Smooth muscle cell (in vitro differentiated cells): ENCODE measurements at regions not wholly inside any gene's neighbourhood (a gene's known extent, or its start where the extent isn't known, plus 50 kb on each side); places are given as distances from the start of the nearest gene placed in this dataset.

Experiments used
- DNase-seq: peaks from one replicate; lab custom pipeline; 2025; ENCODE audit not compliant: unreplicated experiment; lab: John Stamatoyannopoulos, UW
- H2AFZ ChIP-seq: fragments of 200-600 bp; sonication (generic); 2 replicates; pipeline ENCODE4 v1.6.0; 2016; ENCODE audit warnings: antibody characterized with exemption, low read depth, mild to moderate bottlenecking
- H3F3A ChIP-seq: fragments of 200-600 bp; sonication (generic); 2 replicates; pipeline ENCODE4 v1.6.0; 2017; ENCODE audit warnings: antibody characterized with exemption, low read depth
- H3K27ac ChIP-seq: fragments of 200-600 bp; sonication (generic); 2 replicates; pipeline ENCODE4 v1.5.1; 2016; ENCODE audit warnings: low read depth, mild to moderate bottlenecking
- H3K27me3 ChIP-seq: fragments of 200-600 bp; sonication (generic); 2 replicates; pipeline ENCODE4 v1.6.1; 2016; ENCODE audit warnings: low read depth, mild to moderate bottlenecking
- H3K36me3 ChIP-seq: fragments of 200-600 bp; sonication (generic); 2 replicates; pipeline ENCODE4 v1.5.1; 2016; ENCODE audit warnings: low read depth
- H3K4me1 ChIP-seq: fragments of 200-600 bp; sonication (generic); 2 replicates; pipeline ENCODE4 v1.5.1; 2016; ENCODE audit warnings: low read depth
- H3K4me2 ChIP-seq: fragments of 200-600 bp; sonication (generic); 2 replicates; pipeline ENCODE4 v1.6.0; 2016; ENCODE audit warnings: mild to moderate bottlenecking
- H3K4me3 ChIP-seq: fragments of 200-600 bp; sonication (generic); 2 replicates; pipeline ENCODE4 v1.5.1; 2016; ENCODE audit warnings: mild to moderate bottlenecking
- H3K79me2 ChIP-seq: fragments of 200-600 bp; sonication (generic); 2 replicates; pipeline ENCODE4 v1.6.0; 2016; ENCODE audit warnings: low read depth, mild to moderate bottlenecking
- H3K9ac ChIP-seq: fragments of 200-600 bp; sonication (generic); 2 replicates; pipeline ENCODE4 v1.6.0; 2016; ENCODE audit warnings: low read depth
- H3K9me3 ChIP-seq: fragments of 200-600 bp; sonication (generic); replicated peaks from 2 replicates; pipeline ENCODE4 v1.5.1; 2016; ENCODE audit warnings: low read depth
- H4K20me1 ChIP-seq: fragments of 200-600 bp; sonication (generic); 2 replicates; pipeline ENCODE4 v1.6.0; 2016; ENCODE audit warnings: low read depth
- CTCF ChIP-seq: fragments of 200-600 bp; sonication (generic); IDR thresholded peaks from 2 replicates; pipeline ENCODE4 v1.5.1; 2017; ENCODE audit warnings: borderline replicate concordance, mild to moderate bottlenecking, antibody characterized with exemption; ENCODE audit not compliant: insufficient read depth, poor library complexity, severe bottlenecking
- WGBS: methylation state at CpG from one replicate; pipeline ENCODE4 v1.1.7; 2016; ENCODE audit warnings: low lambda C conversion rate; 5-methylcytosine and 5-hydroxymethylcytosine counted together

GRCh38 chr1:79588719-79589118, 582.2 kb upstream of the ADGRL4 start:
- H3K4me1 ChIP-seq: peaks cover 6% of the 10 kb centered on the region
- H2AFZ ChIP-seq: no peak overlapping the region
- H3K79me2 ChIP-seq: no peaks in the 10 kb centered on the region
- no peaks in the 10 kb centered on the region for H3K36me3 ChIP-seq
- H3K9ac ChIP-seq: no peak overlapping the region
- H3K27me3 ChIP-seq: no peaks in the 10 kb centered on the region
- H3K4me2 ChIP-seq: no peak overlapping the region
- H4K20me1 ChIP-seq: no peaks in the 10 kb centered on the region
- no peaks in the 10 kb centered on the region for H3F3A ChIP-seq
- no peak for TF ChIP-seq CTCF
- no peak overlapping the region for H3K4me3 ChIP-seq
- no peaks in the 10 kb centered on the region for H3K9me3 ChIP-seq
- WGBS: 21% methylated on average over 2 of the region's 2 CpGs
- DNase-seq: no peak
- no peak overlapping the region for H3K27ac ChIP-seq

- no peak overlapping the region for H3K9ac ChIP-seq
- no peaks in the 10 kb centered on the region for H3F3A ChIP-seq
- H3K27me3 ChIP-seq: no peaks in the 10 kb centered on the region
- TF ChIP-seq CTCF: no peak
- no peak overlapping the region for H3K4me3 ChIP-seq
- no peak overlapping the region for H3K27ac ChIP-seq
- no peaks in the 10 kb centered on the region for H4K20me1 ChIP-seq
- no peaks in the 10 kb centered on the region for H3K9me3 ChIP-seq
- H3K4me1 ChIP-seq: peaks cover 6% of the 10 kb centered on the region
- H3K79me2 ChIP-seq: no peaks in the 10 kb centered on the region
- H3K36me3 ChIP-seq: no peaks in the 10 kb centered on the region
- no peak for DNase-seq
- H3K4me2 ChIP-seq: no peak overlapping the region
- H2AFZ ChIP-seq: no peak overlapping the region
Observed at GRCh38 chr1:79587229-79587628, 580.7 kb upstream of the ADGRL4 start.

GRCh38 chr1:79585801-79586200, 579.3 kb upstream of the ADGRL4 start:
- Histone ChIP-seq H3K27ac (no peak overlapping the region), H3K4me1 (peaks cover 6% of the 10 kb centered on the region), H3K36me3 (no peaks in the 10 kb centered on the region), H3K27me3 (no peaks in the 10 kb centered on the region), H4K20me1 (no peaks in the 10 kb centered on the region), H3F3A (no peaks in the 10 kb centered on the region), H3K9ac (no peak overlapping the region), H3K79me2 (no peaks in the 10 kb centered on the region), H3K4me2 (no peak overlapping the region), H2AFZ (no peak overlapping the region), H3K9me3 (no peaks in the 10 kb centered on the region), H3K4me3 (no peak overlapping the region)
- WGBS: 92% methylated on average over 3 of the region's 3 CpGs
- no peak for TF ChIP-seq CTCF
- no peak for DNase-seq

GRCh38 chr1:79575424-79575823, 568.9 kb upstream of the ADGRL4 start:
- Histone ChIP-seq H3K27ac (no peak overlapping the region), H3K9me3 (no peaks in the 10 kb centered on the region), H3K4me3 (no peak overlapping the region), H4K20me1 (no peaks in the 10 kb centered on the region), H3K79me2 (no peaks in the 10 kb centered on the region), H3F3A (no peaks in the 10 kb centered on the region), H3K4me2 (no peak overlapping the region), H3K27me3 (no peaks in the 10 kb centered on the region), H3K36me3 (no peaks in the 10 kb centered on the region), H3K9ac (no peak overlapping the region), H2AFZ (no peak overlapping the region), H3K4me1 (no peaks in the 10 kb centered on the region)
- DNase-seq: no peak
- WGBS: 90% methylated on average over 3 of the region's 3 CpGs
- TF ChIP-seq CTCF: no peak
